CD4-positive, alpha-beta T cell (primary cell): ENCODE measurements at regions not wholly inside any gene's neighbourhood (a gene's known extent, or its start where the extent isn't known, plus 50 kb on each side); places are given as distances from the start of the nearest gene placed in this dataset.
"Not testable (repeated sequence)": the region's sequence is repeated elsewhere in the genome, so short reads cannot be mapped to it uniquely, and the experiment has no call there.

Source experiments
- ATAC-seq: fragments of 200-7000 bp; cut with Tn5 transposase; one replicate; pipeline ENCODE4 v1.10.0; 2022; ENCODE audit warnings: mild to moderate bottlenecking; ENCODE audit not compliant: poor library complexity
- CTCF ChIA-PET: fragments of 350-600 bp; sonication (Branson Sonifier 250); formaldehyde crosslinking; loops from one replicate; lab custom pipeline; 2021; ENCODE audit warnings: antibody characterized with exemption, inconsistent platforms; lab: Charles Lee
- POLR2A ChIA-PET: fragments of 350-600 bp; sonication (Branson Sonifier 250); formaldehyde crosslinking; loops from one replicate; lab custom pipeline; 2021; ENCODE audit warnings: antibody characterized with exemption, inconsistent platforms; lab: Charles Lee
- DNase-seq, 14 experiments: peaks; one replicate each; pipeline ENCODE4 v3.0.0-alpha.2; 2013 to 2020; ENCODE audit warnings: mixed read lengths in 2 of 14
- H3K27ac ChIP-seq, 2 donors: one replicate each; pipeline versions ENCODE4 v1.5.1 to v1.7.0; 2013; ENCODE audit warnings: low read length in 2 of 2, low read depth in 1 of 2, mild to moderate bottlenecking in 1 of 2
- H3K27me3 ChIP-seq, 2 experiments: 1 replicate in 1 of 2; 2 replicates in 1 of 2; pipeline versions ENCODE4 v1.6.1 to v1.7.0; 2013; ENCODE audit warnings: low read length in 2 of 2, control low read depth in 1 of 2, mild to moderate bottlenecking in 1 of 2, moderate library complexity in 1 of 2; ENCODE audit not compliant: insufficient read depth in 2 of 2, control insufficient read depth in 1 of 2
- H3K36me3 ChIP-seq: one replicate; pipeline ENCODE4 v1.6.1; 2013; ENCODE audit warnings: low read length, control low read depth; ENCODE audit not compliant: insufficient read depth
- H3K4me1 ChIP-seq: one replicate; pipeline ENCODE4 v1.6.1; 2013; ENCODE audit warnings: low read length, control low read depth; ENCODE audit not compliant: insufficient read depth
- H3K4me3 ChIP-seq: one replicate; pipeline ENCODE4 v1.5.1; 2013; ENCODE audit warnings: mild to moderate bottlenecking, low read length, moderate library complexity
- H3K9me3 ChIP-seq, 2 experiments: 1 replicate in 1 of 2; 2 replicates in 1 of 2; pipeline versions ENCODE4 v1.6.1 to v1.7.0; 2013; ENCODE audit warnings: low read length in 2 of 2, mild to moderate bottlenecking in 2 of 2, control low read depth in 1 of 2, moderate library complexity in 1 of 2; ENCODE audit not compliant: control insufficient read depth in 1 of 2, insufficient read depth in 1 of 2
- H3K27ac Mint-ChIP-seq: one replicate; pipeline ENCODE4 v1.8.0; 2020; ENCODE audit warnings: mixed read lengths
- H3K27me3 Mint-ChIP-seq: one replicate; pipeline ENCODE4 v1.8.0; 2021; ENCODE audit warnings: mixed read lengths
- H3K36me3 Mint-ChIP-seq: one replicate; pipeline ENCODE4 v1.8.0; 2021; ENCODE audit warnings: low read depth, mixed read lengths
- H3K4me1 Mint-ChIP-seq: one replicate; pipeline ENCODE4 v1.8.0; 2021; ENCODE audit warnings: low read depth, mixed read lengths
- H3K4me3 Mint-ChIP-seq: one replicate; pipeline ENCODE4 v1.8.0; 2020; ENCODE audit warnings: mild to moderate bottlenecking, mixed read lengths
- H3K9me3 Mint-ChIP-seq: one replicate; pipeline ENCODE4 v1.8.0; 2020; ENCODE audit warnings: mixed read lengths
- CTCF ChIP-seq: fragments of 200-600 bp; IDR thresholded peaks from one replicate; pipeline ENCODE4 v1.8.0; 2022; ENCODE audit warnings: antibody characterized with exemption, mild to moderate bottlenecking
- intact Hi-C, 2 experiments: fragments of 100-400 bp; cut with DNase I in 1 of 2; cut with micrococcal nuclease in 1 of 2; formaldehyde crosslinking; loops; one replicate each; pipeline versions ENCODE4 v1.15.1 to v1.9.0; 2023 to 2025; cut with DNase I, micrococcal nuclease

- H3K4me1 ChIP-seq = no peaks in the 10 kb centered on the region
- no peaks in the 10 kb centered on the region for H3K9me3 ChIP-seq
- DNase-seq (no peak), ATAC-seq (no peak)
- no peaks in the 10 kb centered on the region for H3K9me3 Mint-ChIP-seq
- H3K4me3 Mint-ChIP-seq = no peak overlapping the region
- no peaks in the 10 kb centered on the region for H3K36me3 ChIP-seq
- H3K4me3 ChIP-seq = no peak overlapping the region
- intact Hi-C loops = no loop called here
- H3K27ac Mint-ChIP-seq = no peak overlapping the region
- H3K27me3 ChIP-seq = no peaks in the 10 kb centered on the region
- no peak overlapping the region for H3K27ac ChIP-seq
- H3K36me3 Mint-ChIP-seq = no peaks in the 10 kb centered on the region
- H3K4me1 Mint-ChIP-seq = no peaks in the 10 kb centered on the region
- CTCF ChIA-PET = no interaction called here
- H3K27me3 Mint-ChIP-seq = peaks cover 28% of the 10 kb centered on the region
- POLR2A ChIA-PET = no interaction called here
- no peak for TF ChIP-seq CTCF
These were observed 212.5 kb downstream of the SEC23IP start for GRCh38 chr10:120105001-120105400.

GRCh38 chr10:120105492-120105891 is 213.0 kb downstream of the SEC23IP start:
- no peaks in the 10 kb centered on the region for H3K36me3 ChIP-seq
- no peaks in the 10 kb centered on the region for H3K27me3 ChIP-seq
- no peaks in the 10 kb centered on the region for H3K4me1 ChIP-seq
- no peak for ATAC-seq
- Mint-ChIP-seq H3K27ac (no peak overlapping the region), H3K36me3 (no peaks in the 10 kb centered on the region), H3K4me3 (no peak overlapping the region), H3K9me3 (no peaks in the 10 kb centered on the region), H3K4me1 (no peaks in the 10 kb centered on the region), H3K27me3 (peaks cover 32% of the 10 kb centered on the region)
- intact Hi-C loops = no loop called here
- POLR2A ChIA-PET = no interaction called here
- DNase-seq = no peak
- H3K4me3 ChIP-seq = no peak overlapping the region
- H3K27ac ChIP-seq = no peak overlapping the region
- CTCF ChIA-PET = no interaction called here
- no peak for TF ChIP-seq CTCF
- no peaks in the 10 kb centered on the region for H3K9me3 ChIP-seq

- CTCF ChIA-PET = no interaction called here
These were observed 216.4 kb downstream of the SEC23IP start for GRCh38 chr10:120108916-120109315.

GRCh38 chr10:120109725-120110124 is 217.2 kb downstream of the SEC23IP start:
- H3K27me3 Mint-ChIP-seq = peaks cover 17% of the 10 kb centered on the region
- H3K27ac Mint-ChIP-seq, H3K4me3 ChIP-seq, H3K9me3 ChIP-seq, H3K4me1 ChIP-seq, H3K36me3 ChIP-seq, H3K27ac ChIP-seq, CTCF ChIA-PET, H3K4me1 Mint-ChIP-seq, H3K9me3 Mint-ChIP-seq, intact Hi-C loops, H3K36me3 Mint-ChIP-seq, H3K27me3 ChIP-seq, H3K4me3 Mint-ChIP-seq, DNase-seq, POLR2A ChIA-PET, ATAC-seq: not testable (repeated sequence)

More at GRCh38 chr10:120108916-120109315, 216.4 kb downstream of the SEC23IP start:
- Mint-ChIP-seq H3K36me3 (no peaks in the 10 kb centered on the region), H3K27ac (no peak overlapping the region), H3K4me3 (no peak overlapping the region), H3K4me1 (no peaks in the 10 kb centered on the region), H3K9me3 (no peaks in the 10 kb centered on the region), H3K27me3 (peaks cover 12% of the 10 kb centered on the region)
- ATAC-seq (no peak), DNase-seq (no peak)
- Histone ChIP-seq H3K4me3 (no peak overlapping the region), H3K9me3 (no peaks in the 10 kb centered on the region), H3K4me1 (no peaks in the 10 kb centered on the region), H3K27ac (no peak overlapping the region), H3K27me3 (no peaks in the 10 kb centered on the region), H3K36me3 (no peaks in the 10 kb centered on the region)
- TF ChIP-seq CTCF = no peak
- intact Hi-C loops = no loop called here
- POLR2A ChIA-PET = no interaction called here
